Activated T-helper 17 cell treated with anti-CD3 and anti-CD28 coated beads, Interleukin-2, amount 50 U/mL, for 72 hours (primary cell): ENCODE measurements at regions not wholly inside any gene's neighbourhood (a gene's known extent, or its start where the extent isn't known, plus 50 kb on each side); places are given as distances from the start of the nearest gene placed in this dataset.
"Not testable (repeated sequence)": the region's sequence is repeated elsewhere in the genome, so short reads cannot be mapped to it uniquely, and the experiment has no call there.

Experiments used
- ATAC-seq: fragments of 150-1000 bp; cut with Tn5 transposase; replicated peaks from 2 replicates; pipeline ENCODE4 v1.10.0; 2021; ENCODE audit warnings: mild to moderate bottlenecking, moderate library complexity
- H3K27ac Mint-ChIP-seq: one replicate; pipeline ENCODE4 v1.8.0; 2022; ENCODE audit warnings: mixed read lengths
- H3K27me3 Mint-ChIP-seq: one replicate; pipeline ENCODE4 v1.8.0; 2022; ENCODE audit warnings: mixed read lengths
- H3K36me3 Mint-ChIP-seq: one replicate; pipeline ENCODE4 v1.8.0; 2022; ENCODE audit warnings: low read depth, mild to moderate bottlenecking, mixed read lengths
- H3K4me1 Mint-ChIP-seq: one replicate; pipeline ENCODE4 v1.8.0; 2022; ENCODE audit warnings: mixed read lengths
- H3K4me3 Mint-ChIP-seq: one replicate; pipeline ENCODE4 v1.8.0; 2022; ENCODE audit warnings: mild to moderate bottlenecking, mixed read lengths
- H3K9me3 Mint-ChIP-seq: one replicate; pipeline ENCODE4 v1.8.0; 2022; ENCODE audit warnings: mixed read lengths

GRCh38 chrX:88828011-88828410 is 81.0 kb downstream of the CPXCR1 start:
- no peaks in the 10 kb centered on the region for H3K36me3 Mint-ChIP-seq
- no peaks in the 10 kb centered on the region for H3K9me3 Mint-ChIP-seq
- H3K4me1 Mint-ChIP-seq, result no peaks in the 10 kb centered on the region
- no peaks in the 10 kb centered on the region for H3K27me3 Mint-ChIP-seq
- no peak for ATAC-seq
- no peak overlapping the region for H3K4me3 Mint-ChIP-seq
- no peak overlapping the region for H3K27ac Mint-ChIP-seq

- no peaks in the 10 kb centered on the region for H3K27me3 Mint-ChIP-seq
- no peaks in the 10 kb centered on the region for H3K4me1 Mint-ChIP-seq
- no peak overlapping the region for H3K27ac Mint-ChIP-seq
- no peak overlapping the region for H3K4me3 Mint-ChIP-seq
- ATAC-seq, result no peak
- no peaks in the 10 kb centered on the region for H3K9me3 Mint-ChIP-seq
- H3K36me3 Mint-ChIP-seq, result no peaks in the 10 kb centered on the region
Observed at GRCh38 chrX:88830111-88830510, 83.1 kb downstream of the CPXCR1 start.

- H3K9me3 Mint-ChIP-seq, ATAC-seq, H3K27ac Mint-ChIP-seq, H3K27me3 Mint-ChIP-seq, H3K4me3 Mint-ChIP-seq, H3K4me1 Mint-ChIP-seq, H3K36me3 Mint-ChIP-seq: not testable (repeated sequence)
Observed at GRCh38 chrX:88837721-88838120, 90.7 kb downstream of the CPXCR1 start.

- Mint-ChIP-seq H3K36me3 (no peaks in the 10 kb centered on the region), H3K9me3 (peaks cover 3% of the 10 kb centered on the region), H3K27me3 (no peaks in the 10 kb centered on the region), H3K4me3 (no peak overlapping the region), H3K27ac (no peak overlapping the region), H3K4me1 (no peaks in the 10 kb centered on the region)
- ATAC-seq, result no peak
Observed at GRCh38 chrX:88838392-88838791, 91.4 kb downstream of the CPXCR1 start.

- not testable (repeated sequence) for ATAC-seq, H3K4me1 Mint-ChIP-seq, H3K4me3 Mint-ChIP-seq, H3K27ac Mint-ChIP-seq, H3K9me3 Mint-ChIP-seq, H3K27me3 Mint-ChIP-seq, H3K36me3 Mint-ChIP-seq
Observed at GRCh38 chrX:88843841-88844240, 96.8 kb downstream of the CPXCR1 start.

GRCh38 chrX:88853925-88854324 is 106.9 kb downstream of the CPXCR1 start:
- Mint-ChIP-seq H3K36me3 (no peaks in the 10 kb centered on the region), H3K4me3 (no peak overlapping the region), H3K27me3 (no peaks in the 10 kb centered on the region), H3K27ac (no peak overlapping the region), H3K4me1 (no peaks in the 10 kb centered on the region), H3K9me3 (peaks cover 5% of the 10 kb centered on the region)
- no peak for ATAC-seq

GRCh38 chrX:88863726-88864125 is 116.7 kb downstream of the CPXCR1 start:
- ATAC-seq, result no peak
- Mint-ChIP-seq H3K4me3 (no peak overlapping the region), H3K4me1 (no peaks in the 10 kb centered on the region), H3K27ac (no peak overlapping the region), H3K27me3 (no peaks in the 10 kb centered on the region), H3K9me3 (no peaks in the 10 kb centered on the region), H3K36me3 (no peaks in the 10 kb centered on the region)

- H3K4me1 Mint-ChIP-seq, result no peaks in the 10 kb centered on the region
- no peak overlapping the region for H3K27ac Mint-ChIP-seq
- ATAC-seq, result no peak
- no peak overlapping the region for H3K4me3 Mint-ChIP-seq
- H3K27me3 Mint-ChIP-seq, result no peaks in the 10 kb centered on the region
- H3K36me3 Mint-ChIP-seq, result no peaks in the 10 kb centered on the region
- H3K9me3 Mint-ChIP-seq, result no peaks in the 10 kb centered on the region
Observed at GRCh38 chrX:88865634-88866033, 118.6 kb downstream of the CPXCR1 start.

- Mint-ChIP-seq H3K27ac (no peak overlapping the region), H3K9me3 (no peaks in the 10 kb centered on the region), H3K4me1 (no peaks in the 10 kb centered on the region), H3K36me3 (no peaks in the 10 kb centered on the region), H3K27me3 (no peaks in the 10 kb centered on the region), H3K4me3 (no peak overlapping the region)
- no peak for ATAC-seq
Observed at GRCh38 chrX:88881536-88881935, 134.5 kb downstream of the CPXCR1 start.

GRCh38 chrX:88883200-88883599 is 136.2 kb downstream of the CPXCR1 start:
- H3K4me3 Mint-ChIP-seq, result no peak overlapping the region
- H3K9me3 Mint-ChIP-seq, result no peaks in the 10 kb centered on the region
- no peaks in the 10 kb centered on the region for H3K4me1 Mint-ChIP-seq
- H3K27me3 Mint-ChIP-seq, result no peaks in the 10 kb centered on the region
- no peaks in the 10 kb centered on the region for H3K36me3 Mint-ChIP-seq
- no peak for ATAC-seq
- H3K27ac Mint-ChIP-seq, result no peak overlapping the region

GRCh38 chrX:88886908-88887307 is 139.9 kb downstream of the CPXCR1 start:
- no peaks in the 10 kb centered on the region for H3K4me1 Mint-ChIP-seq
- H3K27me3 Mint-ChIP-seq, result no peaks in the 10 kb centered on the region
- no peak for ATAC-seq
- no peak overlapping the region for H3K4me3 Mint-ChIP-seq
- no peaks in the 10 kb centered on the region for H3K9me3 Mint-ChIP-seq
- H3K36me3 Mint-ChIP-seq, result no peaks in the 10 kb centered on the region
- H3K27ac Mint-ChIP-seq, result no peak overlapping the region

GRCh38 chrX:88903989-88904718 is 157.1 kb downstream of the CPXCR1 start:
- H3K4me3 Mint-ChIP-seq, result no peak overlapping the region
- H3K27me3 Mint-ChIP-seq, result no peaks in the 10 kb centered on the region
- ATAC-seq, result peak; percentile 67
- no peaks in the 10 kb centered on the region for H3K9me3 Mint-ChIP-seq
- no peak overlapping the region for H3K27ac Mint-ChIP-seq
- no peaks in the 10 kb centered on the region for H3K4me1 Mint-ChIP-seq
- no peaks in the 10 kb centered on the region for H3K36me3 Mint-ChIP-seq

- Mint-ChIP-seq H3K9me3 (no peaks in the 10 kb centered on the region), H3K4me3 (no peak overlapping the region), H3K4me1 (no peaks in the 10 kb centered on the region), H3K27ac (no peak overlapping the region), H3K27me3 (no peaks in the 10 kb centered on the region), H3K36me3 (no peaks in the 10 kb centered on the region)
- no peak for ATAC-seq
Observed at GRCh38 chrX:88908056-88908455, 161.0 kb downstream of the CPXCR1 start.

- Mint-ChIP-seq H3K36me3 (no peaks in the 10 kb centered on the region), H3K27ac (no peak overlapping the region), H3K9me3 (peaks cover 8% of the 10 kb centered on the region), H3K27me3 (no peaks in the 10 kb centered on the region), H3K4me1 (no peaks in the 10 kb centered on the region), H3K4me3 (no peak overlapping the region)
- ATAC-seq, result no peak
Observed at GRCh38 chrX:88937616-88938015, 190.6 kb downstream of the CPXCR1 start.

- Mint-ChIP-seq H3K4me1 (no peaks in the 10 kb centered on the region), H3K27me3 (no peaks in the 10 kb centered on the region), H3K9me3 (peaks cover 4% of the 10 kb centered on the region), H3K36me3 (no peaks in the 10 kb centered on the region), H3K4me3 (no peak overlapping the region), H3K27ac (no peak overlapping the region)
- ATAC-seq, result no peak
Observed at GRCh38 chrX:88940904-88941303, 193.9 kb downstream of the CPXCR1 start.

GRCh38 chrX:88944661-88945060 is 197.6 kb downstream of the CPXCR1 start:
- Mint-ChIP-seq H3K36me3 (no peaks in the 10 kb centered on the region), H3K4me3 (no peak overlapping the region), H3K27ac (no peak overlapping the region), H3K9me3 (peaks cover 4% of the 10 kb centered on the region), H3K27me3 (no peaks in the 10 kb centered on the region), H3K4me1 (no peaks in the 10 kb centered on the region)
- no peak for ATAC-seq
